K562 (cell line): ENCODE measurements at regions not wholly inside any gene's neighbourhood (a gene's known extent, or its start where the extent isn't known, plus 50 kb on each side); places are given as distances from the start of the nearest gene placed in this dataset.

Experiments
- ATAC-seq: fragments of 200-7000 bp; cut with Tn5 transposase; 3 replicates; pipeline ENCODE4 v1.9.1; 2020; ENCODE audit warnings: moderate library complexity
- BruUV-seq: library from RNA; stranded (reverse); fragments of 400-500 nt; replicated peaks from 2 replicates; lab custom pipeline; 2021; lab: Mats Ljungman, UMichigan
- CTCF ChIA-PET: fragments of 300-600 bp; formaldehyde crosslinking; extraction: SDS; loops from one replicate; lab custom pipeline; 2021; ENCODE audit warnings: low intra/inter-chr PET ratio; lab: Yijun Ruan, JAX
- POLR2A ChIA-PET: fragments of 300-600, 350-650 bp; sonication (Branson Sonifier 250); formaldehyde crosslinking; extraction: SDS; loops from one replicate; lab custom pipeline; 2021; ENCODE audit warnings: antibody characterized with exemption, inconsistent platforms; lab: Yijun Ruan, JAX
- DNase-seq, 4 experiments: peaks; one replicate each; pipeline versions ENCODE4 v3.0.0 to v3.0.0-alpha.2; 2011 to 2018; ENCODE audit warnings: low spot score in 3 of 4, mixed read lengths in 3 of 4; ENCODE audit errors: extremely low read depth in 1 of 4
- FAIRE-seq: peaks from 2 replicates; lab custom pipeline; 2011; peaks lifted over from hg19 to GRCh38; lab: Jason Lieb, UNC
- H2AFZ ChIP-seq: 2 replicates; pipeline ENCODE4 v1.6.0; 2011; ENCODE audit warnings: low read depth, low read length, control low read depth, inconsistent platforms
- H3K27ac ChIP-seq: fragments of 200-600 bp; 3 replicates; pipeline ENCODE4 v1.8.0; 2011; ENCODE audit warnings: low read depth, mild to moderate bottlenecking, control low read depth, inconsistent platforms, low read length, moderate library complexity, mixed read lengths; ENCODE audit errors: extremely low read depth
- H3K27me3 ChIP-seq, 2 experiments: fragments of 300-600 bp in 1 of 2; 2 replicates in 1 of 2; 3 replicates in 1 of 2; pipeline versions ENCODE4 v1.6.0 to v1.8.0; 2011; ENCODE audit warnings: inconsistent platforms in 2 of 2, low read length in 2 of 2, mild to moderate bottlenecking in 1 of 2, mixed read lengths in 1 of 2, moderate library complexity in 1 of 2; ENCODE audit not compliant: control insufficient read depth in 2 of 2, insufficient read depth in 2 of 2
- H3K36me3 ChIP-seq: fragments of 300-600 bp; 3 replicates; pipeline ENCODE4 v1.8.0; 2011; ENCODE audit warnings: mild to moderate bottlenecking, low read length, inconsistent platforms; ENCODE audit not compliant: control insufficient read depth, insufficient read depth
- H3K4me1 ChIP-seq, 2 experiments: fragments of 200-600 bp in 1 of 2; replicated peaks in 1 of 2; 2 replicates in 1 of 2; 3 replicates in 1 of 2; pipeline versions ENCODE4 v1.5.1 to v1.8.0; 2011; ENCODE audit warnings: inconsistent platforms in 2 of 2, low read length in 2 of 2, mild to moderate bottlenecking in 1 of 2, mixed read lengths in 1 of 2, moderate library complexity in 1 of 2; ENCODE audit not compliant: control insufficient read depth in 2 of 2, insufficient read depth in 2 of 2
- H3K4me2 ChIP-seq: 2 replicates; pipeline ENCODE4 v1.6.1; 2011; ENCODE audit warnings: low read length, control low read depth, inconsistent platforms, mixed read lengths; ENCODE audit not compliant: insufficient read depth
- H3K4me3 ChIP-seq: fragments of 200-600 bp; sonication (generic), shearing (Covaris generic); 2 replicates; pipeline ENCODE4 v1.5.1; 2016; ENCODE audit warnings: control low read depth, inconsistent platforms
- H3K79me2 ChIP-seq: fragments of 200-600 bp; 3 replicates; pipeline ENCODE4 v1.8.0; 2011; ENCODE audit warnings: low read length, inconsistent platforms; ENCODE audit not compliant: control insufficient read depth, insufficient read depth
- H3K9ac ChIP-seq, 2 experiments: 2 replicates each; pipeline versions ENCODE4 v1.6.0 to v1.6.1; 2011; ENCODE audit warnings: low read depth in 2 of 2, low read length in 2 of 2, control low read depth in 1 of 2, inconsistent platforms in 1 of 2, mild to moderate bottlenecking in 1 of 2, mixed read lengths in 1 of 2; ENCODE audit not compliant: insufficient read depth in 1 of 2
- H3K9me1 ChIP-seq: one replicate; pipeline ENCODE4 v1.6.0; 2011; ENCODE audit warnings: inconsistent platforms, mild to moderate bottlenecking, low read length, moderate library complexity; ENCODE audit not compliant: control insufficient read depth, insufficient read depth
- H3K9me3 ChIP-seq: replicated peaks from 2 replicates; pipeline ENCODE4 v1.5.1; 2011; ENCODE audit warnings: low read depth, low read length, inconsistent platforms; ENCODE audit not compliant: control insufficient read depth, insufficient read depth
- H4K20me1 ChIP-seq: replicated peaks from 2 replicates; pipeline ENCODE4 v1.6.1; 2011; ENCODE audit warnings: low read length, inconsistent platforms, mixed read lengths; ENCODE audit not compliant: control insufficient read depth, insufficient read depth
- NONO ChIP-seq, 2 experiments: fragments of 200-400 bp in 1 of 2; fragments of 450-650 bp in 1 of 2; formaldehyde crosslinking in 1 of 2; IDR thresholded peaks; 2 replicates each; pipeline ENCODE4 v1.6.1; 2017; ENCODE audit warnings: low read depth in 2 of 2, mild to moderate bottlenecking in 2 of 2, moderate library complexity in 2 of 2, low read length in 1 of 2
- RCOR1 ChIP-seq, 2 experiments: IDR thresholded peaks; 2 replicates each; pipeline ENCODE4 v1.6.1; 2012; ENCODE audit warnings: low read depth in 2 of 2, low read length in 2 of 2, borderline replicate concordance in 1 of 2, improper control_type of control experiment in 1 of 2
- RERE ChIP-seq: sonication (generic); formaldehyde crosslinking; IDR thresholded peaks from 2 replicates; pipeline ENCODE4 v1.8.0; 2023; ENCODE audit warnings: missing genetic modification reagents, mild to moderate bottlenecking, borderline replicate concordance
- ZC3H4 ChIP-seq: sonication (generic); formaldehyde crosslinking; IDR thresholded peaks from 2 replicates; pipeline ENCODE4 v1.9.0; 2021; ENCODE audit warnings: missing genetic modification reagents, borderline replicate concordance
- ZNF140 ChIP-seq: fragments of 250-450 bp; sonication (Bioruptor Pico); IDR thresholded peaks from 2 replicates; pipeline ENCODE4 v1.8.0; 2021; ENCODE audit warnings: moderate library complexity, mild to moderate bottlenecking, inconsistent platforms
- ZNF436 ChIP-seq: fragments of 250-450, 450-650 bp; sonication (Bioruptor Pico); formaldehyde crosslinking; IDR thresholded peaks from 2 replicates; pipeline ENCODE4 v1.7.0; 2020; ENCODE audit warnings: mild to moderate bottlenecking
- ZNF639 ChIP-seq, 2 experiments: fragments of 200-800 bp in 1 of 2; sonication (Bioruptor generic) in 1 of 2; sonication (generic) in 1 of 2; formaldehyde crosslinking in 1 of 2; IDR thresholded peaks in 1 of 2; conservative IDR thresholded peaks in 1 of 2; 2 replicates each; pipeline versions ENCODE4 v1.5.0 to v1.6.1; 2016 to 2020; ENCODE audit warnings: missing compliant biosample characterization in 1 of 2, missing genetic modification characterization in 1 of 2, missing genetic modification reagents in 1 of 2
- WGBS: fragments of 100-300 bp; shearing (Covaris generic); methylation state at CpG from one replicate; pipeline ENCODE4 v1.1.6; 2016; ENCODE audit warnings: low coverage, mixed read lengths; ENCODE audit not compliant: insufficient coverage; ENCODE audit errors: missing lambda C conversion rate; 5-methylcytosine and 5-hydroxymethylcytosine counted together
- in situ Hi-C: fragments of 300-500 bp; cut with MboI; formaldehyde crosslinking; loops from 4 replicates; pipeline ENCODE4 v1.15.0; 2018; ENCODE audit warnings: inconsistent platforms, mixed read lengths
- intact Hi-C: fragments of 100-400 bp; cut with micrococcal nuclease; formaldehyde crosslinking; loops from 2 replicates; pipeline ENCODE4 v1.14.2; 2022

GRCh38 chr2:217688494-217688893, 314.3 kb downstream of the TNS1 start:
- intact Hi-C loops: no loop called here
- Histone ChIP-seq H3K27ac (no peak overlapping the region), H3K36me3 (no peaks in the 10 kb centered on the region), H3K9ac (no peak overlapping the region), H3K4me3 (no peak overlapping the region), H3K4me1 (no peaks in the 10 kb centered on the region; a peak in 1 of 5 replicates), H3K9me3 (no peaks in the 10 kb centered on the region), H2AFZ (no peak overlapping the region), H3K4me2 (no peak overlapping the region), H3K27me3 (peaks cover 0 to 5% of the 10 kb centered on the region in 2 experiments; a peak in 1 of 5 replicates), H3K79me2 (no peaks in the 10 kb centered on the region), H3K9me1 (no peaks in the 10 kb centered on the region), H4K20me1 (no peaks in the 10 kb centered on the region)
- DNase-seq: no peak
- ATAC-seq: no peak
- FAIRE-seq: no peak
- ChIA-PET CTCF (no interaction called here), POLR2A (no interaction called here)
- no TSS peak for BruUV-seq
- in situ Hi-C loops: no loop called here
- TF ChIP-seq ZNF140 (CRISPR knock-in tag) (no peak), RERE (CRISPR knock-in tag) (no peak), RCOR1 (IDR thresholded peaks at IDR 0.05; ENCODE audit: borderline replicate concordance in 1 of 2, low read depth in 2 of 2, low read length in 2 of 2) (no peak), ZNF436 (CRISPR knock-in tag) (no peak), ZC3H4 (no peak), ZNF639 (CRISPR knock-in tag; conservative IDR thresholded peaks at IDR 0.05 in 1 of 2, IDR thresholded peaks at IDR 0.05 in 1 of 2) (no peak), NONO (IDR thresholded peaks at IDR 0.05; ENCODE audit: low read depth in 2 of 2, low read length in 1 of 2) (no peak)
- WGBS: 0% methylated on average over 3 of the region's 3 CpGs
